Left forelimb (tissue), 1 donor: ENCODE measurements at regions not wholly inside any gene's neighbourhood (a gene's known extent, or its start where the extent isn't known, plus 50 kb on each side); places are given as distances from the start of the nearest gene placed in this dataset.

Experiments used
- DNase-seq: peaks from one replicate; pipeline ENCODE4 v3.0.0-alpha.2; 2018; ENCODE audit warnings: low spot score

- no peak for DNase-seq
Observed at GRCh38 chr2:234247453-234248180, 197.1 kb downstream of the SPP2 start.

- DNase-seq: no peak
Observed at GRCh38 chr2:234245945-234246344, 195.4 kb downstream of the SPP2 start.

GRCh38 chr2:234243871-234244565, 193.5 kb downstream of the SPP2 start:
- DNase-seq: no peak

DNA sequence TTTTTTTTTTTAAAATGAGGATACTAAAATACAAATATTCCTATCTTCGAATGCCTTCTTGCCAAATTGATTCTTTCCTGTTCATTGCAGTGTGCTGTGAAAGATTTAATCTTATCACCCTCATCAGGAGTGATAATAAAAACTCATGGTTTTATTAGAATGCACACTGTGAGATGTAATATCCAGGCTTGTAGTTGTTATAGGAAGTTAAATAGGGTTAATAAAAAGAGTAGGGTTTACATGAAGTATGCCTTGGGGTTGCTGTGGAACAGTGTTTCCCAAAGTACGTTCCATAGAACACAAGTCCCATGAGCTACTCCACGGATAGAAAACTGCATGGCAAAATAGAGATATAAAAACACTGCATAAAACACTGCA, 191.9 kb downstream of the SPP2 start:
- DNase-seq: no peak

DNA sequence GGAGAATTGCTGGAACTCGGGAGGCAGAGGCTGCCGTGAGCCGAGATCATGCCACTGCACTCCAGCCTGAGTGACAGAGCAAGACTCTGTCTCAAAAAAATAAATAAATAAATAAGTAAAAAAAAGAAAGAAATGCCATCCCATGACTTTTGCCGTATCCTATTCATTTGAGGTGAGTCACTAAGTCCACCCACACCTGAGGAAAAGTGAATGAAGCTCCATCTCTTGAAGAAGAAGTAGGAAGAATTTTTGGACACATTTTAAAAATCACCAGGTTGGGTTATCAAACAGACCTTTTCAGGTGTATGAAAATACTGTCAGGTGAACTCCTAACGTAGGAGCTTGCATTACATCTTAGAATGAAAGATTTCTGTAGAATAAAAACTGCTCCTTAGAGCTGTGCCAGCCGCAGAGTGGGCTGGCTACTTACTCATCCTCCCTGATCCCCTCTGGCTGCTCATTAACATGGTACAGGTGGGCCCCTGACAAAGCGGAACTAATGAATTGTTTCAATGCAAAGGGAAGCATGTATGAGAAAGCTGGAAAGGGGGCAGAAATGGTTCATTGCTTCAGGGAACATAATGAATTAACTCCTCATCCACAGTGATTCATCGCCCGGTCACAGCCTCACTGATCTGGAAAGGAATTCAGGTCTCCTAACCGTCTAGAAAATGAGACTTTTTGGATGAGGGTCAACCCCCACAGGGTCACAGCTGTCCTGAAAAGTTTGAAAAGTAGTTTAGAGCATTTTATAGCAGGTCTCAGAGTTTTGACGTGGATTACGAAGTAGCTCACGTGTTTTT, 191.4 kb downstream of the SPP2 start:
- no peak for DNase-seq

GRCh38 chr2:234240917-234241316, 190.4 kb downstream of the SPP2 start:
- no peak for DNase-seq

DNA sequence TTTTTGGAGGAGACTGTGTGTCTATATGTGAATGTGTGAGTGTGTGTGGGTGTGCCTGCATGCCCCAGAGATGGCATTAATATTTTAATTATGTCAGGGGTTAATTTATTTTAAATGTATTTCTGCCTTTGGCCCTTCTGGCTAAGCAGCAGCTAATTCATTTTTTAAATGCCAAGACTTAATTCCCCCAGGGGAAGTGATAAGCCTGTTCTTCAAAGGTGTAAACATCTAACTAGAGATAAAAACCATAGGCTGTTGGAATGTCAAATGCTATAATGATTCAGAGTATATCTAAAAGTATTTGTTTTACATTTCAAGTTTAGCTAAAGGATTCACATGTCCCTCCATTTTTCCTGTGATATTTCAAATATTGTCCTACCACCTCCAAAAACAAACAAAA, 184.7 kb downstream of the SPP2 start:
- no peak for DNase-seq

- no peak for DNase-seq
Observed at GRCh38 chr2:234231460-234231859, 181.0 kb downstream of the SPP2 start.

DNA sequence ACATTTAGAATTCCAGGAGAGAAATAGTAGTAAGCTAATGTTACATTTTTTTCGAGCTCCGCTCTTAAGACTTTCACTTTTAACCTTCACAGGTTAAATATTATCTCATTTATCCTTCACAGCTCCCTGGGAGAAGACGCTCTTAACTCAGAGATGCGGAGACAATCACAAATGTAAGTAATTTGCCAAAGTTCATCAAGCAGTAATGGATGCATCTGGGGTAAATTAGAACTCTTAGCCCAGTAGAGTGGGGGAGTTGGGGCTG, 168.5 kb downstream of the SPP2 start:
- no peak for DNase-seq

- DNase-seq: no peak
Observed at GRCh38 chr2:234218266-234219045, 168.0 kb downstream of the SPP2 start.

- DNase-seq: no peak
Observed at GRCh38 chr2:234212534-234212933, 162.0 kb downstream of the SPP2 start.

- DNase-seq: no peak
Observed at GRCh38 chr2:234211797-234212196, 161.3 kb downstream of the SPP2 start.

GRCh38 chr2:234206738-234207137, 156.2 kb downstream of the SPP2 start:
- DNase-seq: no peak

- no peak for DNase-seq
Observed at GRCh38 chr2:234204480-234204879, 154.0 kb downstream of the SPP2 start.

DNA sequence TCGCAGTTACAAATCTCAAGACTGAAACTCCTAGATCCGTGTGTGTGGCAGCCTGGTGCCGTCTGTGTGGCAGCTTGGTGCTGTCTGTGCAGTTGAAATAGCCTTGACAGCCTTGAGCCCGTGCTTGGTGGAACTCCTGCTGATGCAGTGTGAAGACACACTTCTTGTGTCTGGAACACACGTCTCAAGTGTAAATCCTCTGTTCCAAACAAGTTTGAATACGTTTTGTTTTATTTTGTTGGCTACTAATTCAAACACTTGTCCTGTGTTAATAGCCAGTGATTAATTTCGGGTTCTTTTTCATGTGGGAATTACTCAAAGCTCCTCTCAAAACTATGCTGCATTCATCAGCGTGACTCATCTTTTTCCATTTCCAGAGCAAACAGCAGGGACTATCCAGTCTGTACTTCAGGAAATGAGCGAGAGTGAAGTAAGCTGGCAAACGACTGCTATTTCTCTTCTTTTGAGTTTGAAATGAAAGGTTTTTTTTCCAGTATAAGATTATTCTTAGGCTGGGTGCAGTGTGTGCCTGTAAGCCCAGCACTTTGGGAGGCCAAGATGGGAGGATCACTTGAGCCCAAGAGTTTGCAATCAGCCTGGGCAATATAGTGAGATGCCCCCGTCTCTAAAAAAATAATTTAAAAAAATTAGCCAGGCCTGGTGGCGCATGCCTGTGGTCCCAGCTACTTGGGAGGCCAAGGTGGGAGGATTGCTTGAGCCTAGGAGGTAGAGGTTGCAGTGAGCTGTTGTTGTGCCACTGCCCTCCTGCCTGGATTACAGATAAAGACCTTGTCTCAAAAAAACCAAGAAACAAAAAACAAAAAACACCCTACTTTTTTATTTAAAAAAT, 152.9 kb downstream of the SPP2 start:
- DNase-seq: no peak

DNA sequence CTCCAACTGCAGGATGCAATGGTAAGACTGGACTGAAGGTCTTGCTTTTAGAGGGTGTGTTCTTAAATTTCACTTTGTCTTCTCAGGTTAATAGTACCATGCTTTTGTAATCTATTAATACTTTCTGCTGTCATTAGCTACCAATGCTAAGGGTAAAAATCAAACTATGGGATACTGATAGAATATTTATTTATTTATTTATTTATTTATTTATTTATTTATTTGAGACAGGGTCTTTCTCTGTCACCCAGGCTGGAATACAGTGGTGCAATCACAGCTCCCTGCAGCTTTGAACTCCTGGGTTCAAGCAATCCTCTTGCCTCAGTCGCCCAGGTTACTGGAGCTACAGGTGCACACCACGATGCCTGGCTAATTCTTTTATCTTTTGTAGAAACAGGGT, 152.1 kb downstream of the SPP2 start:
- DNase-seq: no peak

GRCh38 chr2:234199996-234200395, 149.5 kb downstream of the SPP2 start:
- no peak for DNase-seq

DNA sequence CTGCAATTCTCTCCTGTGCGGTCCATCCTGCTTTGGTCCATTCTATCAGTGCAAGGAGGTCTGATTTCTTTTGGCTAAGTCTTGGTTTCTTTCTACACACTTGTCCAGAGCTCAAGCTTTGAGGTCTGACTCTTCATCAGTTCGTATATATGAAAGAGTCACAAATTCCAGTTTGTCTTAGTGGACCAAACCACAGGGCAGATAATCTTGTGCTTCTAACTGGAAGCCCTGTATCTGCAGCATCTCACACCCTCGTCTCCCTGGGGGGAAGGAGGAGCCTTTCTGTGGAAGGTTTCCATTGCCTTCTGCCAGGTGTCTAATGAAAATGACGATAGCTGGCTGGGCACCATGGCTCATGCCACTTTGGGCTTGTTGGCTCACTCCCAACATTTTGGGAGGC, 148.5 kb downstream of the SPP2 start:
- DNase-seq: no peak

GRCh38 chr2:234195516-234195915, 145.0 kb downstream of the SPP2 start:
- no peak for DNase-seq

DNA sequence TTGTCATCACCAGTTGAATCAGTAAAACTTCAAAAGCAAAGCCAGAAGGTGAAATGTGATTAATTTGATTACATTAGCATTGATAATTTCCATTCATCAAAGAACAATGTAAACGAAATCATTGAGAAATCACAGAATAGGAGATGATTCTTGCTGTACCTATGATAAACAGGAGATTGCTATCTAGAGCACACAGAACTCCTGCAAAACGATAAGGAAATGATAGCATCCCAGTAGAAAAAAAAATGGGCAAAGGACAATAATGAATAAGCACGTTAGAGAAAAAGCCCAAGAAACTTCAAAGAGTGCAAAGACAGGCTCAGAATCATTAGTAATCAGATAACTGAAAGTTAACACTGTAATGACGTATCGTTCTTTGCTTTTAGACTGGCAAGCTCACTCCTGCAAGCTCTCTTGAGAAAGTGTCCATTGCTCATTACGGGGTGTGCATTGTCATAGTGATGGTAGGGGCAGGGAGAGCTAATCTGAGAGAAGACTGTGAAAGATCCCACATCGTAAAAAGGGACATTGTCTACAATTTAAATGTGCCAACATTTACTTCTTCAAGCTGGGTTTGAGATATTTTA, 143.6 kb downstream of the SPP2 start:
- no peak for DNase-seq

DNA sequence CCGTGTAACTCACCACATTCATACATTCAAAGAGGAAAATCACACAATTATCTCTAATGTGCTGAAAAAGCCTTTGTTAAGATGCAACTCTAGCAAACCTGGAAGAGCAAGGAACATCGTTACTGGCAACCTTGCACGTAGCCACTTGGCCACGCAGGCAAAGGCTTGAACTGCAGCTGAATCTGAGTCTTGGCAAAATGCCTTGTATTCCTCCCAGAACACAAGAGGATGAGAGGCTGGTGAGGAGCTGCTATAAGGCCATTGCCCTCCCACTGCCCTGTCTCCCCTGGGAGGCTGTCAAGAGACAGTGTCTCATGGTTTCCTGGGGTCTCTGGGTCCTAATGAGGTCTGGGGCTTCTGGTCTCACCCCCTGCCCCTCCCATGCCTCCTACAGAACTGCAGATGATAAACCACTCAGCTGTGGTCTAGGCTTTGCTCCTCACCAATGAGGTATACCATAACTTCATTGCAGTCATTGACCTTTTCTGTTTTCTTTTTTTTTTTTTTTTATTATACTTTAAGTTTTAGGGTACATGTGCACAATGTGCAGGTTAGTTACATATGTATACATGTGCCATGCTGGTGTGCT, 141.4 kb downstream of the SPP2 start:
- DNase-seq: no peak
